SK-MEL-5 (cell line): ENCODE measurements at regions not wholly inside any gene's neighbourhood (a gene's known extent, or its start where the extent isn't known, plus 50 kb on each side); places are given as distances from the start of the nearest gene placed in this dataset.
"Not testable (repeated sequence)": the region's sequence is repeated elsewhere in the genome, so short reads cannot be mapped to it uniquely, and the experiment has no call there.

Experiments
- DNase-seq: peaks from one replicate; pipeline ENCODE4 v3.0.0-alpha.2; 2016; ENCODE audit warnings: low read depth, low spot score
- in situ Hi-C: cut with HindIII; loops from 2 replicates; pipeline ENCODE4 v1.10.0; 2016; ENCODE audit warnings: low sequenced_read_pairs, high pct_unique_total_duplicates, low pct_unique_long_range_greater_than_20kb

DNA sequence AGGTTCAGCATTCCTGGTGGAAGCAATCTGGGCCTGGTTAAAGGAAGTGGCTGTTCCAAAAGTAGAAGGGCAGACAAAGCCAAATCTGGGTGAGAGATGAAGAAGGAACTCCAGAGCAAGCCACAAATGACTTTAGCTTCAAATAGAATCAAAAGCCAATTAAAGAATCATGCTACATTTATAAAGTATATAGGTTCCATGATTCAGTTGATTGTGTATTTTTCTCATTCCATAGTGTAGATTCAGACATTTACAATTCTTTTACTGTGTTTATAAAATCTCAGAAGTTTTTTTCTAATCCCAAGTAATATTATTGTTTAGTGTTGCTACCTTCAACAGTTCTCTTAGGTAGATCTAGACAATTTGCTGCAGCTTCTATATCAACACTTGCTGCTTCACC, 262.0 kb downstream of the PLK2 start:
- DNase-seq = no peak
- in situ Hi-C loops = no loop called here

DNA sequence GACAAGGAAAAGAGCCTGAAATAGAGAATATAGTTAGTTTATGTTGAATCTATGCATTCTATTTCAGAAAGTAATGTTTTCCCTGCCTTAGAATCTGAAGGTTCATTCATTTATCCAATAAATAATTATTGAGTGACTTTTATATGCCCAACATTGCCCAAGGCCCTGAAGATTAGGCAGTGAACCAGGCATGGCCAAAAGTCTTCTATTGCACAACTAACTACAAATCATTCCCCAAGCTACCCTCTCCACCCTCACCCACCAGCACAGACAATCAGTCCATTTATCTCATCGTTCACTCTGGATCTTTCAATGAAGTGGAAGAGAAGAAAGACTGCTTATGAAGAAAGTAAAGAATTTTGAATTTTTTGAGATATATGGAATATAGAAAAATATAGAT, 268.4 kb downstream of the PLK2 start:
- peak; percentile 89 for DNase-seq

DNA sequence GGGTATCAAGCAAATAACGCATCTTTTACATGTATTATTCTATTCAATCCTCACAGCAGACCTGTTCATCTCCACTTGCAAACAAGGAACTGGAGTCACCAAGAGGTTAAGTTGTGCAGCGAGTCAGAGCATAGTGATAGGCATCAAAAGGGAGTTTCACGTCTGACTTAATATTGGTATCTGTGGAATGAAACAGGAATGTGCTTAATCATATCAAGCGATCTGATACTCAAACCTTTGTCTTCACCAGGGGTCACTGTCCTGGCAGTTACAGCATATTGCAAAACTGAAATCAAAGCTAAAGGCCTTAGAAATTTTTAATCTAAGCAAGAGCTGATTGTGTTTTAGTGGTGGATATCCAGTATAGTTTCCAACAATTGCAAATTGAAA, 271.6 kb downstream of the PLK2 start:
- DNase-seq = peak; percentile 77
- in situ Hi-C loops = no loop called here

More for the DNA sequence above, 268.4 kb downstream of the PLK2 start:
- in situ Hi-C loops = no loop called here

DNA sequence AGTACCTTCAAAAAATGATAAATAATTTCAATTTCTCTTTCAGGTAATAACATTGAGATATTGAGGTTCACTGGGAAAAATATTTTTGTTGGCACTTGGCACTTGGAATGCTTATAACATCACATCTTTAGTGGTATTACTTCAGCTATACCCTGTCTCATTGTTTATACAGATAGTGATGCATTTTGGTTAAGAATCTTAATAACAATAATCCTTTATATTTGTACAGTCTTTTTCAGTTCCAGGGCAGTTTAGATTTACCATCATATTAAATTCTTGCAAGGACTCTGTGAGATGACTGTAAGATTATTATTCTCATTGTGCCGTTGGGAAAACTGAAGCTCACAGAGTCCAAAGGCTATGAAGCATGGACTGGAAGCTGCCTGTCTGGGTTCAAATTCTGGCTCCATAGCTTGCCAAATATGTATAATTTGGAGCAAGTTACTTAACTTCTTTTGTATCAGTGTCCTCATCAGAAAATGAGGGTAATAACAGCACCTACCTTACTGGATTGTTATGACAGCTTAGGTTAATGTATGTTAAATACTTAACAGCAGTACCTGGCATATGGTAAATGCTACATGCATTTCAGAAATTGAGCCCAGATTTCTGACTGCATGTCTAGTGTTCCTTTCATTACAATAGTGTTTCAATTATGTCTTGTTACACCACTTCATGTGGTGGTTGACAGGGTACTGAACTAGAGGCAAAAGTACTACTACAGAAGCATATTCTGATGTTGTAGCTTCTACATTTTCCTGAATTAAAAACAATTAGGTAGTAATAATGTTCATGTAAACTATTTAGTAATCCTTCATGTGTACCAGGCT, 272.2 kb downstream of the PLK2 start:
- in situ Hi-C loops = no loop called here
- DNase-seq = no peak

DNA sequence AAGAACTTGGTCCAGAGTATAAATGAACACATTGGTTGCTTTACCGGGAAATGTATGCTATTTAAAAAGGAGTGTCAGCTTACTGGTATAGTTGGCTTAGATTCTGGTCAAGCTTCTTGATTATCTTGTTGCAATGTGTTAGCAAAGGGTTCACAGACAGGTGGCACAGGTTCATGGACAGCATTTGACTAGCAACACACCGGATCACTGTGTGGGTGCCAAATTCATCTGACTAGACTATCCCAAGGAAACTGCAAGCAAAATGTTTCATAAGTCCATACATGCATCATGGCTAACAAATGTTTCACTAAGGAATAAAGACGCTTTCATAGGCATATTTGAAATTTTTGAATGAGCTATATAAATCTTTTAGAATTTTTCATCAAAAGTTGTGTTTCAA, 274.1 kb downstream of the PLK2 start:
- in situ Hi-C loops = no loop called here
- no peak for DNase-seq

DNA sequence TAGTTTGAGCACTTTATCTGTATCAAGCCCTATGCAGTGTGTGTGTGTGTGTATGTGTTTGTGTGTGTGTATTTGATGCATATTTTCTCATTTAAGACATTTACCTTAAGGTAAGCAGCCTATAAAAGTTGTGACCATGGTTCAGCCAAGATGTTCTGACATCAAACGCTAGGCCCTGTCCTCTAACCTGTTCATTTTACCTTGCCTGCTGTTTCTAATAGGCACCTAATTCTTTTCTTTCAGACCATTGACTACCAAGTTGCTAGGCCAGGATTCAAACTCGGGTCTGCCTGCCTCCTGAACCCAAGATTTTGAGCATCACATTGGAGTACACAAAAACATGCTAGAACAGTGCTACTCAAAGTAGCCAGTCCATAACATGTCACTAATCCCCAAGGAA, 274.5 kb downstream of the PLK2 start:
- no peak for DNase-seq
- in situ Hi-C loops = no loop called here

DNA sequence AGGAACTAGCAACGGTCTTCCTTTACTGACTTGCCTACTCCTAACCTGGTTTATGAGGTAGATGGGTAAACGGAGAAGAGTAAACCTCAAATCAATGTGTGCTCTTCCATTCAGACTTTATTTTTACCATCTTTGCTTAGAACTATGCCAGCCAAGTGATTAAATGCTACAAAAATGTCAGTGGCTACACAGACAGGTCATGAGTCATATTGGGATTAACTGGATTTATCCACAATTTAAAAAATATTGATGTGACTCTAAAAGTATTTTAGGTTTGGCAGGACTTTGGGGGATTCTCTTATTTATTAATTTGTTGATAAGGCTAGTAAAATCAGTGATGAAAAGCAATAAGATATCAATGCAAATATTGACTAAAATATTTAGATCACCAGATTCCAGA, 275.0 kb downstream of the PLK2 start:
- no peak for DNase-seq
- in situ Hi-C loops = no loop called here

DNA sequence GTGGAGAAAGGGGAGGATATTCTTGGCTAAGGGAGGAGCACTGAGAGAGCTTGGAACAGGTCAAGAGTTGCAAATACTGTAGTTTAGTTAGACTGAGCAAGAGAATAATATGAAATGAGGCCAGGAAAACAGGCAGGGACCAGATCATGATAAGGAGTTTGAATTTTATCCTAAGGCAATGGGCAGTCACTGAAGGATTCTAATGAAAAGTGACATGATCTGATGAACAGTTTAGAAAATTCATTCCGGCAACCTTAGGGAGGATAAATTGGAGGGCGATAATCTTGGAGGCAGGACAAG, 276.1 kb downstream of the PLK2 start:
- in situ Hi-C loops = no loop called here
- DNase-seq = no peak

DNA sequence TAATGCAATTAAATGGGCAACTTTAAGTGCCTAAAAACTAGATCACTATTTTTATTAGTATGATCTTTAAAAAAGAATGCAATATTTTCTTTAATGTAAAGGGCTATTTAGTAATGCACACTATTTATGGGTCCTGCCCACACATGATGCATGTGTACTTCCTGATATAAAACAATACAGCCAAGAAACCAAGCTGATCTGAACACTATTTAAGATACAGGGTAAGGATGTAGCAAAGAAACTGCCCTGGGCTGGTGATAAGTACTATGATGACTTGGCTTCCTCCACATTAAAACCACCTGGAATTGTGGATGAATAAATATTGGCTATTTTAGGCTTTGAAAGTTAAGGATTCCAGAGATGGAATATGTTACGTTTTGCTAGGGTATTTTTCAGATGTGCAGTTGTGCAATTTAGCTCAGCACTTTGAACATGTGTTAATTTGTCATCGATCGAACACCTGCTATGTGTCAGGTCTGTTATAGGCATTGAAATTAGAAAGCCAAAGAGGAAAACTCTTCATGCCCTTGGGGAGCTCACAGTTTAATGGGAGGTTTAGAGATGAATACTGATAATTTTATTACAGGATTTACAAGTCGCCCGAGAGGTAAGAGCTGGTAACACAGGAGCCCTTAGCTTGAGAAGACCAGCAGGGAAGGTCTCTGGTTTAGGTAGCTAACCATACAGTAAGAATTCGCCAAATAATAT, 276.7 kb downstream of the PLK2 start:
- no peak for DNase-seq
- in situ Hi-C loops = no loop called here

DNA sequence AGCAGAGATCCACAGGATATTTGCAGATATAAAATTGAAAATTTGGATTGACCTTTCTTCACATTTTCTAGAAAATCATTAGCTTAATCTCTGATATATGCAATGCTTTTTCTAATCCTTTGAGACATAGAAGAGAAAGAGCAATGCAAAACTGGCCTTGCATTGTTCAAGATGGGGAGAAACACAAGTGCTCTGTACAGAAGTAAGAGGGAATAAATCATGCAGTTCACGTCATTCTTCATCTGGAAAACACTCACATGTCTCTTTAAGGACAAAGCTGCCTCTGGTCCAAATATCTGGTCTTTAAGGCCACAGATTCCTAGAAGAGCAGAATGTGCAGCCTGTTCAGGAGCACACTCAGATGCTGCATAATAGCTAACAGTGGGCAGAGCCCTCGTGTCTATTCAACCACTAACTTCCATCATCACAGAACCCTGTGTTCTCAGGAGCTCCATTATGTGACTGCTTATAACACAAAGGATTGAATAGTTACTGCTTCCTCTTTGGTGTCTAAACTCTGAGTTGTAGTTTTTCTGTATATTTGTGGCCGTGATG, 277.5 kb downstream of the PLK2 start:
- DNase-seq = peak; percentile 98
- in situ Hi-C loops = no loop called here

DNA sequence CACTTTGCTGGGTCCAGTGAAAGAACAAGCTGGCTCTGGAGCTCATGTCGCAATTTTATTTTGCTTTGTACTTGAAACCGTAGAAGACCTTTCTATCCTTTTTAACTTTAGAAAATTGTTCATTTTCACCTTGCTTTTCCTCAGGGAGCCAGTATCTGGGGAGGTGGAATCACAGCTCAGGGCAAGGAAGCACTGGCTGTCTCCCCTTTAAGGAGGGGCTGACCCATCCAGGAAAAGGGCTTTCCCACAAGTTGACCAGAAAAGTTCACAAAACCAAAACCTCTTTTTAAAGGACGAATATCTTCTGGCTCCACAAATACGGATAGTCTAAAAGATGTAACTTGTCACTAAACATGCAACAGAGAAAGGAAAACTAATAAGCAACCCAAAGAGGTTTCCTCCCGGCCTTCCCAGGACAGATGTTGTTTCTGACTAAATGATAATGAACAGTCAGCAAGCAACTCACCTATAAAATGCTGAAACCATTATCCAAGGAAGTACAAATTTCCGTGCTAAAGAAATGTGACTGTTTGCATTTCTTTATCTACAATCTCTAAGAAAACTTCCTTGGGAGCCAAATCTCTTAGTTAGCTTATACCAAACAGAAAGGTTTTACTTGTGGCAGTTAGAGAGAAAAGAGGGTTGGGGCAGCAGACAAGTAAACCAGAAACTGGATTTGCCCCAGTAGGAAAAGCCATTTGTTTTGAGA, 278.2 kb downstream of the PLK2 start:
- DNase-seq = no peak
- in situ Hi-C loops = no loop called here

DNA sequence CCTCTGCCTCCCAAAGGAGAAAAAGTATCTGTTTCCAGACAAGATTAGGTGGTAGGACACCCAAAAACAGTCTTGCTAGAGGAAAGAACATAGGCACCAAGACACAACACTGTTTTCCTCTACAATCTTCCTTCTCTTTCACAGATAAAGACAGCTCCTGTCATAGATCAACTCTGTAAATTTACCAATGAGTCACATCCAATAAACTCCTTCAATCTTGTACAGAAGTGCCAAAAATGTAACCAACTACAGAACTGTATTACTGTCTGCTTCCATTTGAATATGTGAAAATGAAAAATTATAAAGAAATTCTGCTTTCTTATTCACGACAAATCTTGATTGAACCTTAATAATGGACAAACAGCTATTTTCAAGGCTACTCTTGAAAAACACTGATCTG, 286.9 kb downstream of the PLK2 start:
- no peak for DNase-seq
- in situ Hi-C loops = no loop called here

DNA sequence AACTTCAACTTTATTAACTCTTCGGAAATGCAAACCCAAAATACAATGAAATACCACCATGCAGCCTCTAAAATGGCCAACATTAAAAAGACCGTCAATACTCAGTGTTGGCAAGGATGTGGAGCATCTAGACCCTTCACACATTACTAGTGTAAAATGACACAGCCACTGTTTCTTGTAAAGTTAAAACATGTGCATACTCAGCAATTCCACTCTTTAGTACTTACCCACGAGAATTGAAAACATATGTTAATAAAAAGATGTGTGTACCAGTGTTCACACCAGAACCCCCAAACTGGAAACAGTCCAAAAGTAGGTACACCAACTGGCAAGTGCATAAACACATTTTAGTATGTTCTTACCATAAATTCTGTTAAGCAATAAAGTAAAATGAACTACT, 294.7 kb downstream of the PLK2 start:
- DNase-seq = no peak
- in situ Hi-C loops = no loop called here

DNA sequence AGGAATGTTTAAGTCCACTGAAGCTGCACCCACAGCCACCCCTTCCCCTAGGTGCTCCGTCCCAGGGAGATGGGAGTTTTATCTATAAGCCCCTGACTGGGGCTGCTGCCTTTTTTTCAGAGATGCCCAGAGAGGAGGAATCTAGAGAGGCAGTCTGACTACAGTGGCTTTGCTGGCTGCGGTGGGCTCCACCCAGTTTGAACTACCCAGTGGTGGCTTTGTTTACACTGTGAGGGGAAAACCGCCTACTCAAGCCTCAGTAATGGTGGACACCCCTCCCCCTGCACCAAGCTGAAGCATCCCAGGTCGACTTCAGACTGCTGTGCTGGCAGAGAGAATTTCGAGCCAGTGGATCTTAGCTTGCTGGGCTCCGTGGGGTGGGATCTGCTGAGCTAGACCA, 298.0 kb downstream of the PLK2 start:
- in situ Hi-C loops, DNase-seq: not testable (repeated sequence)

DNA sequence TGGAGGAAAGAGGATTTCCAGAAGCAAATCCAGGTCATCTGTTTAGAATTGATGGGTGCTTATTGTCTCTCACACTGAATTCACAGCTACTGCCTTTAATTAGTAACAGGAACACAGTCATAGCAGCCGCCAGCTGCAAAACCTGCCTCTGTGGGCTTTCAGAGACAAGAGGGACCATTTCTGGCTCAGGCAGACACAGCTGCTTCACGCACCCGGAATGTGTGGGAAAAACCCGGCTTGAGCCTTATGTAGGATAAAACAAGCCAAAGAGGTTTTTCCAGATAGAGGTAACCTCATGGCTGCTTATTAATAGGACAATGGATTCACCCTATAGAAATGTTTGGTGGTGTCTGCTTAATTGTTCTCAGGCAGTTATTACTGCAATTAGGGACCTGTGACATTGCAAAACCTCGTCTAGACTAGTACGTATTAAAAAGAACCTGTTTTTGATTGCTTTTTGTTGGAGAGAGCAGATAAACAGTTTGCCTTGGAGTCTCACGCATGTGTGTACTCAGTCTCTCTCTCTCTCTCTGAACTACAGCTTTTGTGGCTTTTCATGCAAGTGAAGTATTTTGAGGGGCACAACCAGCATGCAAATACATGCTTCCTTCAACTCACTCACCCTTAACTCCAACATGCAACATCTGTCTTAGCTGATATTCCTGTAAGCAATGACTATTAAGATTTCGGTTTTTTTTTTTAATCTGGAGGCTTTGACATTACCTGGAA, 302.7 kb downstream of the PLK2 start:
- DNase-seq = no peak
- in situ Hi-C loops = no loop called here

DNA sequence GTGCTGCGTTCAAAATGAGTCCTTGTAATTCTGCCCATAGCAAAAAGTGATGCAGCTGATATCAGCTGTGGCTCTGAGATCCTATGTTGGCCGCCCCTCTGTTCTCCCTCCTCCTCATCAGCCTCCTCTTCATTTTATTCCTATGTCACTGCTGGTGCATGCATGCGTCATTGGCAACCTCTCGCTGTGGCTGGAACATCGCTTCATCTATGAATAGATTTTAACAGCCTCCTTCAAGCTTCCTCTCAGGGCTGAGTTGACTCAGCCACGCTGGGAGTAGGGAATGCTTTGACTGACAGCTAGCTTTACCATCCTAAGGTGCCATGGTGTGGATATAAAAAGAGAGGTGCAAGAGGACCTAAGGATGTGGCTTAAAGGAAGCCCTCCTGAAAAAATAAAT, 303.5 kb downstream of the PLK2 start:
- no peak for DNase-seq
- in situ Hi-C loops = no loop called here

DNA sequence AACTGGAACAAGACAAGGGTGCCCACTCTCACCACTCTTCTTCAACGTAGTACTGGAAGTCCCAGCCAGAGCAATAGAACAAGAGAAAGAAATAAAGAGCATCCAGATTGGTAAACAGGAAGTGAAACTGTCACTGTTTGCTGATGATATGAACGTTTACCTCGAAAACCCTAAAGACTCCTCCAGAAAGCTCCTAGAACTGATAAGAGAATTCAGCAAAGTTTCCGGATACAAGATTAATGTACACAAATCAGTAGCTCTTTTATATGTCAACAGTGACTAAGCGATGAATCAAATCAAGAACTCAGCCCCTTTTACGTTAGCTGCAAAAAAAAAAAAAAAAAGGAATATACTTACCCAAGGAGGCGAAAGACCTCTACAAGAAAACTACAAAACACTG, 306.6 kb downstream of the PLK2 start:
- in situ Hi-C loops = no loop called here
- DNase-seq = no peak

DNA sequence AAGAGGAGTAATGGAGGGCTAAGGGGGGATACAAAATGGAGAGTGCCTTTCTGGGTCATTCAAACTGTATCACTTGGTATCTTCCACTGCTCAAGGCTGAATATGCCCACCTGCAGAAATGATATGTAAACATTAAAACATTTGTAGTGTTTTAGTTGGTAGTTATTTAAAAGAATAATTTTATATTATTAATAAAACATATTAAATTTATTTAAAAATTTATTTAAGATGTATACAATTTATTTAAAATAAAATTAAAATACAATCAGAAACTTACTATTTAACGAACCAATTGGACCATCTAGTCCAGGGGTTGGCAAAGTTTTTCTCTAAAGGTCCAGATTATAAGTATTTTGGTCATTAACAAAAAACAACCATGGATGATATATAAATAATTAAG, 308.5 kb downstream of the PLK2 start:
- in situ Hi-C loops = no loop called here
- DNase-seq = no peak
